ENCODE measurements at regions not wholly inside any gene's neighbourhood (a gene's known extent, or its start where the extent isn't known, plus 50 kb on each side); places are given as distances from the start of the nearest gene placed in this dataset.
"Not testable (repeated sequence)": the region's sequence is repeated elsewhere in the genome, so short reads cannot be mapped to it uniquely, and the experiment has no call there.

- no peak for DNase-seq (ENCODE audit: low read depth)
These were observed 318.8 kb upstream of the NAALADL2 start for GRCh38 chr3:174540116-174540908.

GRCh38 chr3:174541708-174542315, 317.3 kb upstream of the NAALADL2 start:
- no peak for DNase-seq (ENCODE audit: low read depth)

- no peak for DNase-seq (ENCODE audit: low read depth)
These were observed 311.2 kb upstream of the NAALADL2 start for GRCh38 chr3:174547801-174548435.

- DNase-seq (ENCODE audit: low read depth): no peak
These were observed 310.1 kb upstream of the NAALADL2 start for GRCh38 chr3:174548841-174549623.

- peak; percentile 2 for DNase-seq (ENCODE audit: low read depth)
These were observed 277.6 kb upstream of the NAALADL2 start for GRCh38 chr3:174581558-174581957.

- DNase-seq (ENCODE audit: low read depth): no peak
These were observed 275.7 kb upstream of the NAALADL2 start for GRCh38 chr3:174583396-174583795.

- not testable (repeated sequence) for DNase-seq (ENCODE audit: low read depth)
These were observed 272.0 kb upstream of the NAALADL2 start for GRCh38 chr3:174587137-174587536.

- DNase-seq (ENCODE audit: low read depth): no peak
These were observed 262.6 kb upstream of the NAALADL2 start for GRCh38 chr3:174596447-174596982.

- DNase-seq (ENCODE audit: low read depth): no peak
These were observed 260.2 kb upstream of the NAALADL2 start for GRCh38 chr3:174598885-174599439.

- DNase-seq (ENCODE audit: low read depth): no peak
These were observed 246.0 kb upstream of the NAALADL2 start for GRCh38 chr3:174613173-174613572.

GRCh38 chr3:174614036-174614435, 245.1 kb upstream of the NAALADL2 start:
- DNase-seq (ENCODE audit: low read depth): peak; percentile 7

- DNase-seq (ENCODE audit: low read depth): no peak
These were observed 240.6 kb upstream of the NAALADL2 start for GRCh38 chr3:174618368-174619080.

GRCh38 chr3:174619239-174619638, 239.9 kb upstream of the NAALADL2 start:
- no peak for DNase-seq (ENCODE audit: low read depth)

- no peak for DNase-seq (ENCODE audit: low read depth)
These were observed 239.0 kb upstream of the NAALADL2 start for GRCh38 chr3:174620138-174620537.

GRCh38 chr3:174620855-174621472, 238.2 kb upstream of the NAALADL2 start:
- DNase-seq (ENCODE audit: low read depth): no peak

GRCh38 chr3:174633342-174633741, 225.8 kb upstream of the NAALADL2 start:
- DNase-seq (ENCODE audit: low read depth): no peak

GRCh38 chr3:174636451-174636850, 222.7 kb upstream of the NAALADL2 start:
- DNase-seq (ENCODE audit: low read depth): no peak

- no peak for DNase-seq (ENCODE audit: low read depth)
These were observed 219.7 kb upstream of the NAALADL2 start for GRCh38 chr3:174639406-174639805.

GRCh38 chr3:174639970-174640369, 219.2 kb upstream of the NAALADL2 start:
- DNase-seq (ENCODE audit: low read depth): no peak

GRCh38 chr3:174640932-174641331, 218.2 kb upstream of the NAALADL2 start:
- no peak for DNase-seq (ENCODE audit: low read depth)

Measured in Daoy (cell line).